ENCODE measurements at regions not wholly inside any gene's neighbourhood (a gene's known extent, or its start where the extent isn't known, plus 50 kb on each side); places are given as distances from the start of the nearest gene placed in this dataset.

DNA sequence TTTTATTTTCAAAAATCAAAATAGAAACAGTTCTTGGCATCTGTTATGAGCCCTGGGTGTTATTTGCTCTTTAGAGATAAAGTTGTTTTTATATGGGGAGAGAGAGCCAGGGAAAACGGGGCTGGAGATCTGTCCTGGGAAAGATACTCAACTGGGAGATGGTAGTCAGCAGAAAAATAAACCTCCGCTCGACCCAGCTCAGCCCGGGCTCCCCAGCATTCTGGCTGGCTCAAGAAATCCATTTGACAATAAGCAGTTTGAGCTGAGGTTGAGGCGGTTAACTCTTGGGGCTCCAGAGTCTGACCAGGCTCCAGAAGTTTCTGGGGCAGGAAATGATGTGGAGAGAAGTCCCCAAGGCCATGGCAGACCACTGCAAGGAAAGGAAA, 151.9 kb downstream of the IRX5 start:
- WGBS, 2 donors (ENCODE audit: low coverage in 1 of 2): 32 to 40% methylated on average over 1 to 5 of the region's 5 CpGs
- Histone ChIP-seq H3K27me3 (no peaks in the 10 kb centered on the region), H3K36me3 (no peaks in the 10 kb centered on the region), H3K4me1 (no peaks in the 10 kb centered on the region), H3K27ac (no peak overlapping the region), H3K4me3 (no peak overlapping the region), H3K9me3 (no peaks in the 10 kb centered on the region)
- TF ChIP-seq CTCF (IDR thresholded peaks at IDR 0.05) (no peak), POLR2AphosphoS5 (IDR thresholded peaks at IDR 0.05) (no peak), POLR2A (IDR thresholded peaks at IDR 0.05) (no peak), EP300 (IDR thresholded peaks at IDR 0.05) (no peak)
- ATAC-seq: no peak

- Histone ChIP-seq H3K9me3 (peaks cover 0 to 2% (median 0%) of the 10 kb centered on the region in 3 donors), H3K27ac (no peak overlapping the region), H3K27me3 (no peaks in the 10 kb centered on the region), H3K36me3 (no peaks in the 10 kb centered on the region), H3K4me1 (no peaks in the 10 kb centered on the region), H3K4me3 (no peak overlapping the region)
- ATAC-seq: no peak
- no peak for TF ChIP-seq CTCF (IDR thresholded peaks at IDR 0.05)
- no peak for TF ChIP-seq EP300 (IDR thresholded peaks at IDR 0.05)
- no peak for TF ChIP-seq POLR2A (IDR thresholded peaks at IDR 0.05)
- TF ChIP-seq POLR2AphosphoS5 (IDR thresholded peaks at IDR 0.05): no peak
- 84 to 86% methylated on average over 3 to 4 of the region's 5 CpGs for WGBS, 2 donors (ENCODE audit: low coverage in 1 of 2)
Measured at GRCh38 chr16:55083052-55083451, 152.4 kb downstream of the IRX5 start.

DNA sequence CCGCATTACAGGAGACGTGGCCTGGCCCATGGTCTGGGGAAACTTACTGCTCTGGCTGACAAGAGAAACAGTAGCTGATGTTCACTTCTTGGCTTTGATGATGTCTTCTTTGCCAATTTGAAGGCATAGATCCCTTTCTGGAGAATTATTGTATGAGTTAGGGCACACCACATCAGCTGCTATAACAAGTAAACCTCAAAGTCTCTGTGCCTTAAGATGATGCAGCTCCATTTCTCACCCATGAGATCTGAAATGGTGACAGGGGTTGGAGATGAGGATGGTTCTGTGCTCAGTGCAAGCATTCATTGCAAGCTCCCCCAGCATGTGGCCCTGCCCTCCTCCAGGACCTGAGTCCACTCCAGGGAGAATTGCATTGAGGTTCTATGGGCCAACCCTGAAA, 157.4 kb downstream of the IRX5 start:
- H3K4me1 ChIP-seq: no peaks in the 10 kb centered on the region
- TF ChIP-seq POLR2AphosphoS5 (IDR thresholded peaks at IDR 0.05) (no peak), EP300 (IDR thresholded peaks at IDR 0.05) (no peak), POLR2A (IDR thresholded peaks at IDR 0.05) (no peak), CTCF (IDR thresholded peaks at IDR 0.05) (no peak)
- H3K4me3 ChIP-seq: no peak overlapping the region
- no peak for ATAC-seq
- 85 to 100% methylated on average over 1 to 2 of the region's 2 CpGs for WGBS, 2 donors (ENCODE audit: low coverage in 1 of 2)
- peaks cover 0 to 6% (median 0%) of the 10 kb centered on the region in 3 donors for H3K9me3 ChIP-seq
- no peaks in the 10 kb centered on the region for H3K36me3 ChIP-seq
- peaks cover 9% of the 10 kb centered on the region for H3K27me3 ChIP-seq
- H3K27ac ChIP-seq: no peak overlapping the region

DNA sequence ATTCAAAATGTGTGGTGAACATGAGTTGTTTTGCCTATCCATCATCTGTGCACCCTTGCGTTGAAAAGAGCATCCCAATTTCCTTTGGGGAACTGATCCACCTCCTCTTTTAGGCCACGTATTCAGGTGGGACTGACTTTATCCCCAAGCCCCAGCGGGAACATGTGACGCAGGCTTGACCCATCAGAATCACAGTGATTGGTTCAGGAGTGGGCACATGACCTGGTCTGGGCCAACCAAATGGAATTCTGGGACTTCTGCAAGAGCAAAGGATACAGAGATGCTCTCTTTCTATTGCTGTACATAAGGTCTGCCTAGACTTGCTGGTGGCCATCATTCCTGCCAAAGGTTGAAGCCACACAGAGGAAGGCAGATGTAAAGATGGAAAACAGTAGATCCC, 158.9 kb downstream of the IRX5 start:
- WGBS, 2 donors (ENCODE audit: low coverage in 1 of 2): 77 to 78% methylated on average over 2 to 4 of the region's 4 CpGs
- TF ChIP-seq POLR2A (IDR thresholded peaks at IDR 0.05) (no peak), POLR2AphosphoS5 (IDR thresholded peaks at IDR 0.05) (no peak), EP300 (IDR thresholded peaks at IDR 0.05) (no peak)
- Histone ChIP-seq H3K27me3 (peaks cover 9% of the 10 kb centered on the region), H3K36me3 (no peaks in the 10 kb centered on the region), H3K4me1 (no peaks in the 10 kb centered on the region), H3K27ac (no peak overlapping the region), H3K9me3 (peaks cover 0 to 6% (median 0%) of the 10 kb centered on the region in 3 donors), H3K4me3 (no peak overlapping the region)
- ATAC-seq: no peak

GRCh38 chr16:55091213-55091870, 160.7 kb downstream of the IRX5 start:
- H3K27ac ChIP-seq: no peak overlapping the region
- no peaks in the 10 kb centered on the region for H3K36me3 ChIP-seq
- H3K27me3 ChIP-seq: peaks cover 9% of the 10 kb centered on the region
- ATAC-seq: no peak
- WGBS, 2 donors (ENCODE audit: low coverage in 1 of 2): no CpG with 5 or more reads among the region's 24 CpGs
- no peak for TF ChIP-seq POLR2AphosphoS5 (IDR thresholded peaks at IDR 0.05)
- TF ChIP-seq CTCF (IDR thresholded peaks at IDR 0.05): no peak
- TF ChIP-seq EP300 (IDR thresholded peaks at IDR 0.05): no peak
- no peak for TF ChIP-seq POLR2A (IDR thresholded peaks at IDR 0.05)
- no peaks in the 10 kb centered on the region for H3K4me1 ChIP-seq
- H3K9me3 ChIP-seq: peaks cover 0 to 6% (median 0%) of the 10 kb centered on the region in 3 donors
- no peak overlapping the region for H3K4me3 ChIP-seq
